BE2C (cell line): ENCODE measurements at regions not wholly inside any gene's neighbourhood (a gene's known extent, or its start where the extent isn't known, plus 50 kb on each side); places are given as distances from the start of the nearest gene placed in this dataset.

ENCODE experiments used
- DNase-seq: peaks from one replicate; pipeline ENCODE4 v3.0.0-alpha.2; 2020
- H3K27me3 ChIP-seq: fragments of 250-450 bp; sonication (Bioruptor Pico); 2 replicates; pipeline ENCODE4 v1.5.1; 2020; ENCODE audit warnings: mild to moderate bottlenecking
- H3K36me3 ChIP-seq: fragments of 250-450 bp; sonication (Bioruptor Pico); 2 replicates; pipeline ENCODE4 v1.5.1; 2020; ENCODE audit warnings: mild to moderate bottlenecking
- H3K4me1 ChIP-seq: fragments of 250-450 bp; sonication (Bioruptor Pico); 2 replicates; pipeline ENCODE4 v1.5.1; 2020
- H3K4me3 ChIP-seq: 2 replicates; pipeline ENCODE4 v1.5.1; 2011; ENCODE audit warnings: low read depth, low read length
- H3K9me3 ChIP-seq: fragments of 250-450 bp; sonication (Bioruptor Pico); 2 replicates; pipeline ENCODE4 v1.5.1; 2020
- TF ChIP-seq, protein P1 (sequence below): IDR thresholded peaks from 2 replicates; pipeline ENCODE4 v1.5.1; 2012; ENCODE audit warnings: mild to moderate bottlenecking, low read depth, low read length

DNA sequence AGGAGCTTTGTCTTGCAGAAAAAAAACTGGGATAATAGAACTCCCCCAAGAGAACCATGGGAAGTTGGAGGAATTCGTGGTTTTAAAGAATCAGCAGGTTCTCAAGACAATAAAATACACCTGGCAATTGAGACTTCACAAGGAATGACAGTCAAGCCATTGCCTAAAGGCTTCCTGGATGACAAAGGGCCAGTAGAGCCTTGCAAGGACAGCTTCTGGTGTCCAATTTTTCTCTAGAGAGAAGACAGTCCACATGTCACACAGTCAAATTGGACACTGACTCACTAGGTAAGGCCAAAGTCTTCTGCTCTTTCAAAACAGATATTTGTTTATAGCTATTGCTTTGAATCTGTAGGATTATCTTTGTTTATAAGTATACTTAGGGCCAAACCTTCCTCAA, 80.3 kb upstream of the BMP5 start:
- TF ChIP-seq, protein P1, sequence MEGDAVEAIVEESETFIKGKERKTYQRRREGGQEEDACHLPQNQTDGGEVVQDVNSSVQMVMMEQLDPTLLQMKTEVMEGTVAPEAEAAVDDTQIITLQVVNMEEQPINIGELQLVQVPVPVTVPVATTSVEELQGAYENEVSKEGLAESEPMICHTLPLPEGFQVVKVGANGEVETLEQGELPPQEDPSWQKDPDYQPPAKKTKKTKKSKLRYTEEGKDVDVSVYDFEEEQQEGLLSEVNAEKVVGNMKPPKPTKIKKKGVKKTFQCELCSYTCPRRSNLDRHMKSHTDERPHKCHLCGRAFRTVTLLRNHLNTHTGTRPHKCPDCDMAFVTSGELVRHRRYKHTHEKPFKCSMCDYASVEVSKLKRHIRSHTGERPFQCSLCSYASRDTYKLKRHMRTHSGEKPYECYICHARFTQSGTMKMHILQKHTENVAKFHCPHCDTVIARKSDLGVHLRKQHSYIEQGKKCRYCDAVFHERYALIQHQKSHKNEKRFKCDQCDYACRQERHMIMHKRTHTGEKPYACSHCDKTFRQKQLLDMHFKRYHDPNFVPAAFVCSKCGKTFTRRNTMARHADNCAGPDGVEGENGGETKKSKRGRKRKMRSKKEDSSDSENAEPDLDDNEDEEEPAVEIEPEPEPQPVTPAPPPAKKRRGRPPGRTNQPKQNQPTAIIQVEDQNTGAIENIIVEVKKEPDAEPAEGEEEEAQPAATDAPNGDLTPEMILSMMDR, result no peak

DNA sequence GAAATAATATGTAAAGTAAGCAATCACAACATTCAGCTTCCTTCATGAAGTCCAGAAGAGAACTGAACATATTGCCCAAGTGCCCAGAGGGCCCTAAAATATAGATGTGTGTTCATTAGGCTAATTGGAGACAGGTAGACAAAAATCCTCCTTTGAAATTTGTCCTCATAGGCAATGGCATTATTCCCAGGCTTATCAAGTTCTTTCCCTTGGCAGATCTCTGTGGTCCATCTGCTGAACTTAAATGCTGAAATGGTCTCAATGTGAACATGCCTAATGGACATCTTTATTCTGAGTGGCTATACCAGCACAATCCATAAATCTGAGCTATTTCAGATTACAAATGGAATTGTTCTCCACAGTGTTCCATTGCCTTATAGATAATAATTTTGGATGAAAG, 79.0 kb upstream of the BMP5 start:
- no peaks in the 10 kb centered on the region for H3K9me3 ChIP-seq
- no peaks in the 10 kb centered on the region for H3K27me3 ChIP-seq
- TF ChIP-seq, protein P1, result no peak
- H3K4me1 ChIP-seq, result peaks cover 17% of the 10 kb centered on the region
- no peak for DNase-seq
- no peak overlapping the region for H3K4me3 ChIP-seq
- H3K36me3 ChIP-seq, result no peaks in the 10 kb centered on the region

More for the DNA sequence above, 80.3 kb upstream of the BMP5 start:
- DNase-seq, result no peak
- Histone ChIP-seq H3K4me1 (peaks cover 17% of the 10 kb centered on the region), H3K27me3 (no peaks in the 10 kb centered on the region), H3K9me3 (no peaks in the 10 kb centered on the region), H3K4me3 (no peak overlapping the region), H3K36me3 (no peaks in the 10 kb centered on the region)

DNA sequence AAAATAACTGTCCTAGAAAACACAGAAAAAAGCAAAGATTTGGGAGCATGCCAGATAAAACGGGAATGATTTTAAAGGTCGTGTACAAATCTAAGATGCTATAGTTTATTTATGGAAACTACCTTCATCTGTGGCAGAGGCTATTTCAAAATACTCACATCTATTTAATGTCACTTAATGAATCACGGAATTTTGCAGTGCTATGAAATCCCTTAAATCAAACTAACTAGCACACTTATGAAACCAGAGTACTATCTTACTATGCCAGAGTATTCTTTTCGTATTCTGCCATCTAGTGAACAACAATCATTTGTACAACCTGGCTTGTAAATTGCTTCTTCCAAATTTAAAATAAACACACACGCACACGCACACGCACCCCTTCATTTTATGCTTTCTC, 77.9 kb upstream of the BMP5 start:
- Histone ChIP-seq H3K4me1 (peaks cover 13% of the 10 kb centered on the region), H3K27me3 (no peaks in the 10 kb centered on the region), H3K36me3 (no peaks in the 10 kb centered on the region), H3K4me3 (peak overlapping the region; percentile 24), H3K9me3 (no peaks in the 10 kb centered on the region)
- DNase-seq, result no peak
- TF ChIP-seq, protein P1, result peak; percentile 46; the same call in 1 of the 2 replicates

DNA sequence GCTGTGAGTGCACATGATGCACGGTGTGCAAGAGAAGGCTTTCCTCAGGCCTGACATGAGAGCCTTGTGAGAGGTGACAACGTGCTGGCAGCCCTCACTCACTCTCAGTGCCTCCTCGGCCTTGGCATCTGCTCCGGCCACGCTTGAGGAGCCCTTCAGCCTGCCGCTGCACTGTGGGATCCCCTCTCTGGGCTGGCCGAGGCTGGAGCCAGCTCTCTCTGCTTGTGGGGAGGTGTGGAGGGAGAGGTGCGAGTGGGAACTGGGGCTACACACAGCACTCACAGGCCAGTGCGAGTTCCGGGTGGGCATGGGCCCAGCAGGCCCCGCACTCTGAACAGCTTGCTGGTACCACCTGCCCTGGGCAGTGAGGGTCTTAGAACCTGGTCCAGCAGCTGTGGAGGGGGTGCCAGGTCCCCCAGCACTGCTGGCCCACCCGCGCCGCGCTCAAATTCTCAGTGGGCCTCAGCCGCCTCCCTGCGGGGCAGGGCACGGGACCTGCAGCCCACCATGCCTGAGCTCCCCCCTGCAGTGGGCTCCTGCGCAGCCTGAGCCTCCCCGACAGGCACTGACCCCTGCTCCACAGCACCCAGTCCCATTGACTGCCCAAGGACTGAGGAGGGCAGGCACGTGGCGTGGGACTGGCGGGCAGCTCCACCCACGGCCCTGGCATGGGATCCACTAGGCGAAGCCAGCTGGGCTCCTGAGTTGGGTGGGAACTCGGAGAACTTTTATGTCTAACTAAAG, 74.9 kb upstream of the BMP5 start:
- H3K9me3 ChIP-seq, result no peaks in the 10 kb centered on the region
- no peak for DNase-seq
- H3K36me3 ChIP-seq, result no peaks in the 10 kb centered on the region
- peaks cover 7% of the 10 kb centered on the region; the same call in 1 of the 2 replicates for H3K4me1 ChIP-seq
- TF ChIP-seq, protein P1, result no peak
- H3K4me3 ChIP-seq, result no peak overlapping the region
- no peaks in the 10 kb centered on the region for H3K27me3 ChIP-seq

DNA sequence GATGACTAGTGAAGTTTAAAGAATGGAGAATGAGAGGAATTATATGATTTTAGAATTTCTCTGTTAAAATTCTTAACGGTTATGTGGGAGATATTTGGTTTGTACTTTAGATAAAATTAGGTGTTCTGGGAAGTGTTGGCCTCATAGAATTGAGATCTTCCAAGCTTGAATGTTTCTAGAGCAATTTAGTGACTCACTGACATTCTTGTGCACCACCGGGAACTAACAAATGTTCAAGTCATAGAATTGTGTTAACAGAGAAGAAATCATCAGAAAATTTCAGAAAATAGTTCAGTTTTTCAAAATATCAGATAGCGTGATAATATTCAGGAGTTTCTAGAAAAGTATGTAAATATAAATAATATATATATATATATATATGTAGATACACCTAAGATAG, 67.9 kb upstream of the BMP5 start:
- no peak for DNase-seq
- Histone ChIP-seq H3K9me3 (no peaks in the 10 kb centered on the region), H3K36me3 (no peaks in the 10 kb centered on the region), H3K4me1 (peaks cover 8% of the 10 kb centered on the region), H3K4me3 (no peak overlapping the region), H3K27me3 (no peaks in the 10 kb centered on the region)
- TF ChIP-seq, protein P1, result no peak

DNA sequence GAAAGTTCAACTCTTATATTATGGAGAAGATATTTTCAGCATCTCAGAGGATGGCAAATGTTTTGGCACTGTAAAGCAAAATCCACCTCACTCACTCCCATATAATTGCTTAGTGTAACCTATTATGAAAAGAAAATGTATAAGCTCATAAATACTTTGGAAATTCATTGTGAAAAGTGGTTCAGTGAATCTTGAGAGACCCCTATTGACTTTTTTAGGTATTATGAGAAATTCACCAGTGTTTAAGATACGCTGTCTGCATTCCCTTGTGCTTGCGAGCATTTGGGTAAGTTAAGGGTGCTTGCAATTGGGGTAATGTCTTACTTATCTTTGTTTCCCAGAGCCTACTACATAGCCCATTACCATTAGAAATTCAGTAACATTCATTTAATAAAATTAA, 66.3 kb upstream of the BMP5 start:
- Histone ChIP-seq H3K36me3 (no peaks in the 10 kb centered on the region), H3K9me3 (no peaks in the 10 kb centered on the region), H3K4me3 (no peak overlapping the region), H3K4me1 (peaks cover 8% of the 10 kb centered on the region), H3K27me3 (no peaks in the 10 kb centered on the region)
- no peak for DNase-seq
- TF ChIP-seq, protein P1, result peak; percentile 42
